ENCODE measurements at regions not wholly inside any gene's neighbourhood (a gene's known extent, or its start where the extent isn't known, plus 50 kb on each side); places are given as distances from the start of the nearest gene placed in this dataset.

GRCh38 chr15:38650384-38650783 is 85.8 kb upstream of the RASGRP1 start:
- TF ChIP-seq POLR2A (IDR thresholded peaks at IDR 0.05): no peak
- no peak for TF ChIP-seq CTCF (IDR thresholded peaks at IDR 0.05)
